Osteoblast (primary cell): ENCODE measurements at regions not wholly inside any gene's neighbourhood (a gene's known extent, or its start where the extent isn't known, plus 50 kb on each side); places are given as distances from the start of the nearest gene placed in this dataset.

ENCODE experiments used
- DNase-seq: peaks from one replicate; pipeline ENCODE4 v3.0.0; 2011; ENCODE audit warnings: low spot score, mixed read lengths; ENCODE audit not compliant: insufficient read length; ENCODE audit errors: missing footprints
- H2AFZ ChIP-seq: 2 replicates; pipeline ENCODE4 v1.6.0; 2011; ENCODE audit warnings: mild to moderate bottlenecking, low read length
- H3K27ac ChIP-seq: 2 replicates; pipeline ENCODE4 v1.5.1; 2011; ENCODE audit warnings: mild to moderate bottlenecking, low read depth, low read length, moderate library complexity
- H3K27me3 ChIP-seq: 2 replicates; pipeline ENCODE4 v1.6.0; 2012; ENCODE audit warnings: mild to moderate bottlenecking, control low read depth, inconsistent platforms, low read length, moderate library complexity; ENCODE audit not compliant: insufficient read depth
- H3K36me3 ChIP-seq: 2 replicates; pipeline ENCODE4 v1.5.1; 2011; ENCODE audit warnings: mild to moderate bottlenecking, low read length, control low read depth, moderate library complexity; ENCODE audit not compliant: insufficient read depth
- H3K4me1 ChIP-seq: 2 replicates; pipeline ENCODE4 v1.5.1; 2011; ENCODE audit warnings: mild to moderate bottlenecking, low read length, control low read depth, moderate library complexity; ENCODE audit not compliant: insufficient read depth
- H3K4me2 ChIP-seq: 2 replicates; pipeline ENCODE4 v1.6.0; 2011; ENCODE audit warnings: mild to moderate bottlenecking, low read length; ENCODE audit not compliant: insufficient read depth
- H3K4me3 ChIP-seq: fragments of 200-600 bp; sonication (generic); 3 replicates; pipeline ENCODE4 v1.5.1; 2012; ENCODE audit warnings: mild to moderate bottlenecking, low read length, inconsistent platforms; ENCODE audit not compliant: insufficient read depth
- H3K79me2 ChIP-seq: 2 replicates; pipeline ENCODE4 v1.6.0; 2012; ENCODE audit warnings: mild to moderate bottlenecking, low read length, control low read depth, inconsistent platforms; ENCODE audit not compliant: insufficient read depth
- H3K9me3 ChIP-seq: 2 replicates; pipeline ENCODE4 v1.5.1; 2011; ENCODE audit warnings: low read depth, low read length, control low read depth
- H4K20me1 ChIP-seq: 2 replicates; pipeline ENCODE4 v1.6.0; 2012; ENCODE audit warnings: mild to moderate bottlenecking, low read length, control low read depth; ENCODE audit not compliant: insufficient read depth
- TF ChIP-seq, protein P1 (sequence below): IDR thresholded peaks from 2 replicates; pipeline ENCODE4 v1.5.1; 2011; ENCODE audit warnings: mild to moderate bottlenecking, low read depth, low read length, moderate library complexity; ENCODE audit errors: extremely low read depth

DNA sequence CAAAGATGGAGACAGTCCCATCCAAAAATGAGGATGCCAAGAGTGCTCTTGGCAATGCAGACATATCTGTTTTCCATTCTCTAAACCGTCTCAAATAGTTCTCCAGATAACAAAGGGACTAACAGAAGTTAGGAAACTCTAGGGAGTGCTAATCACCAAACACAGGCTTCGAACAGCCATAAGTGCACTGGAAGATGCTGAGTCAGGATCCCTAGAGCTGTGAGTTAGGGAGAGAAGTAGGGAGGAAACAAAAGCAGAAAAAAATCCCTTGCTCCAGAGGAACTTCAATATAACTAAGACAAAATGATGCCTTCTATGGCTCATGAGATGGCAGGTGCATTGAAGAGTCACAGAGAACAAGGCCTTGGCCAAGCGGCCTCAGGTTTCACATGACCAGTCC, 251.0 kb upstream of the PPARGC1A start:
- H3K27ac ChIP-seq, result no peak overlapping the region
- no peak overlapping the region for H3K4me3 ChIP-seq
- no peaks in the 10 kb centered on the region for H4K20me1 ChIP-seq
- no peaks in the 10 kb centered on the region for H3K79me2 ChIP-seq
- H3K36me3 ChIP-seq, result no peaks in the 10 kb centered on the region
- no peaks in the 10 kb centered on the region for H3K27me3 ChIP-seq
- H3K4me1 ChIP-seq, result no peaks in the 10 kb centered on the region
- no peaks in the 10 kb centered on the region for H3K9me3 ChIP-seq
- DNase-seq, result no peak
- TF ChIP-seq, protein P1, sequence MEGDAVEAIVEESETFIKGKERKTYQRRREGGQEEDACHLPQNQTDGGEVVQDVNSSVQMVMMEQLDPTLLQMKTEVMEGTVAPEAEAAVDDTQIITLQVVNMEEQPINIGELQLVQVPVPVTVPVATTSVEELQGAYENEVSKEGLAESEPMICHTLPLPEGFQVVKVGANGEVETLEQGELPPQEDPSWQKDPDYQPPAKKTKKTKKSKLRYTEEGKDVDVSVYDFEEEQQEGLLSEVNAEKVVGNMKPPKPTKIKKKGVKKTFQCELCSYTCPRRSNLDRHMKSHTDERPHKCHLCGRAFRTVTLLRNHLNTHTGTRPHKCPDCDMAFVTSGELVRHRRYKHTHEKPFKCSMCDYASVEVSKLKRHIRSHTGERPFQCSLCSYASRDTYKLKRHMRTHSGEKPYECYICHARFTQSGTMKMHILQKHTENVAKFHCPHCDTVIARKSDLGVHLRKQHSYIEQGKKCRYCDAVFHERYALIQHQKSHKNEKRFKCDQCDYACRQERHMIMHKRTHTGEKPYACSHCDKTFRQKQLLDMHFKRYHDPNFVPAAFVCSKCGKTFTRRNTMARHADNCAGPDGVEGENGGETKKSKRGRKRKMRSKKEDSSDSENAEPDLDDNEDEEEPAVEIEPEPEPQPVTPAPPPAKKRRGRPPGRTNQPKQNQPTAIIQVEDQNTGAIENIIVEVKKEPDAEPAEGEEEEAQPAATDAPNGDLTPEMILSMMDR, result no peak
- no peak overlapping the region for H3K4me2 ChIP-seq
- no peak overlapping the region for H2AFZ ChIP-seq

DNA sequence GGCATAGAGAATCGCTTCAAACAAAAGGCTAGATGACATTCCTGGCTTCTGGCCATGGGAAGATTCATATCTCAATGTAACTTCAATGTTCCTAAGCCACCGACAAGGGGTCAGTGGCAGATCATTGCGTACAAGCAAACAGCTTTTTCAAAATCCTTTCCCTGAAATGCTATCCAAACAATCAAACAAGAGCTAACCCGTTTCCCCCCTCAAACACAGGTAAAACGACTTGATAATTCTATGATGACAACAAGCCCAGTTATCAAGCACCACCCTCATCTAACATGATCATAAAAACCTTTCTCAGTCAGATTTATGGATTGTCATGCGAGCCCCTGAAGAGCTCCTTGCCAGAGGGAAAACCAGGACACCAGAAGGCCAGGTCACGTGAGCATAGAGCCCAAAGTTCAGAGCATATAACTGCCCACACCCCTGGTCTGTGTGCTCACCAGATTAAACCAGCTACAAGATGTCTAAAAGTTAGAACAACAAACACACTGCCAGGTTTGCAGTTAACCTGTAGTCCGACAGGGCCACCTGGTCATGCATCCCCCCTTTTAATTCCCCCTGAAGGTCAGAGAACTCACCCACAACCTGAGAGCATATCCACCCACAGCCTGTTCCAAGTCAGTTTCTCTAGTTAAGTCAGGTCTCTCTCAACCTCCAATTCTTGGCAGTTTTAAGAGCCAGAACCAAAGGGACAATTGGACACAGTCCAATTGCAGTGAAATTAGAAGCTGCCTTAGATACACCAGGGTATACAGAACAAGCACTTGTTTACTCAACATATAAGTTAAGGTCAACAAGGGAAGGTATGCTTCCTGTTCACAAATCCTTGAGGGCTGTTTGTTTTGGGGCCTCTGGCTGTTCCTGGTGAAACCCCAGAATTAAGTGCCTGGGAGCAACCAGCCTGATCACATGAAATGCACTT, 248.1 kb upstream of the PPARGC1A start:
- Histone ChIP-seq H3K9me3 (no peaks in the 10 kb centered on the region), H3K79me2 (no peaks in the 10 kb centered on the region), H3K4me3 (no peak overlapping the region), H3K27me3 (peaks cover 5% of the 10 kb centered on the region), H4K20me1 (no peaks in the 10 kb centered on the region), H2AFZ (no peak overlapping the region), H3K4me1 (no peaks in the 10 kb centered on the region), H3K4me2 (no peak overlapping the region), H3K27ac (no peak overlapping the region), H3K36me3 (no peaks in the 10 kb centered on the region)
- DNase-seq, result no peak
- TF ChIP-seq, protein P1, result no peak

DNA sequence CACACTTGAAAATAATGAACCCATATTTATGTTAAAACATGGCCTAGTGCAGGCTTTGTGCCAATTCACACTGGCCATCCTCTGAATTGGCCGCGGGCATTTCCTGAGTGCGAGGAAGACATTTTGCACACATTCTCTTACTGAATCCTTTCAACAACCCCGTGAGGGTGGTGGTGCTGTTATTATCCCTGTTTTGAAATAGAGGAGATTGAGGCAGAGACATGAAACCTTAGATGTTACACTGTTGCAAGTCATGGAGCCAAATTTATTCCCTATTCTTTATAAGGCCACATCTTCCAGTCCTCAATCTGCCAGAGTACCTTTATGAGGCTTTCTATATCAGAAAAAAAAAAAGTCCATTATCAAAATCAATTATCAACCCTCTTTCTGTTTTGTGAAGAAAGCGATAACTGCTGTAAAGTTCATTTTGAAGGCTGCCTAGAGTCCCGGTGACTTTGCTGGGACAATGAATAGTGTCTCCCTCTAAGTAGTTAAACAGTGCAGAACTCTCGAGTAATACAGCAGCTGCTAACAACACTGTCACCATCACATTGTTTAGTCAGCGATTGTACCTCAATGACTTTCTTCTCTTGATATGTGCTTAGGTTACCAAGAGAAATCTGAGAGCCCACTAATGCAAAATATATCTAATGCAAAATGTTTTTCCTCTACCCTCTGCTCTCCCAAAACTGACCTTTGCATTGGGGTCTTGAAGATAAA, 242.3 kb upstream of the PPARGC1A start:
- H4K20me1 ChIP-seq, result no peaks in the 10 kb centered on the region
- H3K4me3 ChIP-seq, result no peak overlapping the region
- no peak overlapping the region for H2AFZ ChIP-seq
- no peak overlapping the region for H3K27ac ChIP-seq
- peaks cover 5% of the 10 kb centered on the region for H3K27me3 ChIP-seq
- H3K4me2 ChIP-seq, result no peak overlapping the region
- no peaks in the 10 kb centered on the region for H3K79me2 ChIP-seq
- TF ChIP-seq, protein P1, result no peak
- H3K36me3 ChIP-seq, result no peaks in the 10 kb centered on the region
- peaks cover 6% of the 10 kb centered on the region for H3K4me1 ChIP-seq
- no peaks in the 10 kb centered on the region for H3K9me3 ChIP-seq
- DNase-seq, result no peak

DNA sequence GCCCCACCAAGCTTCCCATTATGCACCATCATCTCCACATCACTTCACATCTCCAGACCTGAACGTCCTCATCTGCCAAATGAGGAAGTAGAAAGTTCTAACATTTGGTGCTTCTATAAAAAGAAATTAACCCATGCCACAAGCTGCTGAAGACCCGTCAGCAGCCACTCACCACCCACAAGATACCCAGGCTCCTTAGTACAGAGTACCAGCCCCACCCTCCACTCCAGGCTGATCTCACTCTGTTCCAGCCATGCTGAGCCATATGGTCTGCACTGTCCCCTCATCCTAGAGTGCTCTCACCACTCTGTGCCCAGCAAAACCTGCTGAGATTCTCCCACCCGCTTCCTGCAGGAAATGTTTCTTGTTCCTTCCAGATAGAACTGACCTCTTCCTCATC, 240.8 kb upstream of the PPARGC1A start:
- DNase-seq, result no peak
- H3K4me1 ChIP-seq, result peaks cover 6% of the 10 kb centered on the region
- H3K27ac ChIP-seq, result no peak overlapping the region
- H3K4me2 ChIP-seq, result no peak overlapping the region
- TF ChIP-seq, protein P1, result no peak
- no peaks in the 10 kb centered on the region for H3K36me3 ChIP-seq
- no peaks in the 10 kb centered on the region for H3K79me2 ChIP-seq
- H4K20me1 ChIP-seq, result no peaks in the 10 kb centered on the region
- H2AFZ ChIP-seq, result no peak overlapping the region
- no peaks in the 10 kb centered on the region for H3K9me3 ChIP-seq
- peaks cover 5% of the 10 kb centered on the region for H3K27me3 ChIP-seq
- H3K4me3 ChIP-seq, result no peak overlapping the region
